GM20431 (cell line): ENCODE measurements at regions not wholly inside any gene's neighbourhood (a gene's known extent, or its start where the extent isn't known, plus 50 kb on each side); places are given as distances from the start of the nearest gene placed in this dataset.
"Not testable (repeated sequence)": the region's sequence is repeated elsewhere in the genome, so short reads cannot be mapped to it uniquely, and the experiment has no call there.

Experiments
- in situ Hi-C: fragments of 300-500 bp; cut with MseI, MboI; formaldehyde crosslinking; loops from one replicate; pipeline ENCODE4 v1.15.0; 2020; ENCODE audit warnings: low sequenced_read_pairs; ENCODE audit not compliant: unreplicated experiment

DNA sequence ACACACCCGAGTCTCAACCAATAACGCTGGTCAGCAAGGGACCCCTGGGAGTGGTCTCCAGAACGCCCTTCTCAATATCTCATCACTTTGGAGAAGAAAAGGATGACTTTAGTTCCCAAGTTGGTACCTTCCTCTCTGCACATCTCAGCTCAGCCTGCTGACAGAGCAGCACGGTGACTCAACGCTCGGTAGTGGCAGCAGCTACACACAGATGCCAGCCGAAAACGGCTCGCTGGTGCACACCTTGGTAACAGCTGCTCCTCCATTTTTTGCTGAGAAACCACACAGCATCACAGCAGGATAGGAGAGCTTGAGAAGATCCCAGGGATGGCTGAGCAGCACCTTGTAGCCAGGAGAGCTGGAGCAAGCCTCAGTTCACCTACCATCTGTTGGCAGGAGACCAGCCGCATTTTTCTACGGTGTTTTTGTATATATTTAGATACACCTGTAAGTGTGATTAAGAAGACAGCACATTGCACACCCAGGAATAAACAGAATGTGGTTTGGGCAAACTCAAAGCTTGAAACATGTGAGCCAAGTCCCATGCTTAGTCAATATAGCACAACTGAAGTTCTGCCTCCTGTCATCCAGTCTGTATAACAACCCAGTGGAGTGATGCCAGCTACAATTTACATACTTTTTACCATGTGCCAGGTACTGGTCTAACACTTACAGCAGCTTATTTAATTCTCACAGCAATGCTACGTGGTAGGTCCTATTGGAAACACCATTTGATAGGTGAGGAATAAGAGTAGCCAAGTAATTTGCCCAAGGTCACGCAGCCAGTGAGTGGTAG, 83.8 kb upstream of the ERCC4 start:
- in situ Hi-C loops: no loop called here

DNA sequence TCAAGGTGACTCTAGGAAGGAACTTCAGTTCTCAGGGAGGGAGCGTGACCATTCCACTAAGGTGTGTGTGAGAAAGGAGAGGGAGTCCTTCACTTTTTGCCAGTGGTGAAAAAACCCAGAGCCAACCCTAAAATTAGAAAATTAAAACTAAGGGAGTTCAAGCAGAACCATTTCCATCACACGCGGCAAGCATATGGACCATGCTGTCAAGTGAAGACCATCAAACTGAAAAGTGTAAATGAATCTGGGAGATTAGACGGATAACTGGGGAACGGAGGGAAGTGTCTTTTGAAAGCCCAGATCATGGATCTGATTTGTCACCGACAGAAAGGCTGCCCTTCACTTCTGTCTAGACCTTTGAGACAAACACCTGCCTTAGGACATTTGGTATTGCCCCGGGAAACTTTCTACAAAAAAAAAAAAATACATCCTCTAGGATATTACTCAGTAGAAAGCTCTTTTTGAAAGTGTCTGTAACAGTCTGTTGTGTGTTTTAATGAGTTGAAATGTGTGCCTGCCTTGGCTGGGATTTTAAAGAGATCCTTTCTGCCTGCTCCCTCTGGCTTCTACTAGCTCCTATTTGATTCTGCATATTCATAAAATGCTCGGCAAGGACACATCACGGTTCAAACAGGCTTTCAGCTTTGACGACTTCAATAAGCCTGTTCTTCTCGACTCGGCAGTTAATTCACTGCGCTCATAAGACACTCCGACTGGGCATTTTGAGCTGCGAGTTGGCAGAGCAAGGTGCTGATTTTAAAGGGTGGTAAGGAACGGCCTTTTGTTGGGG, 81.4 kb upstream of the ERCC4 start:
- in situ Hi-C loops: no loop called here

DNA sequence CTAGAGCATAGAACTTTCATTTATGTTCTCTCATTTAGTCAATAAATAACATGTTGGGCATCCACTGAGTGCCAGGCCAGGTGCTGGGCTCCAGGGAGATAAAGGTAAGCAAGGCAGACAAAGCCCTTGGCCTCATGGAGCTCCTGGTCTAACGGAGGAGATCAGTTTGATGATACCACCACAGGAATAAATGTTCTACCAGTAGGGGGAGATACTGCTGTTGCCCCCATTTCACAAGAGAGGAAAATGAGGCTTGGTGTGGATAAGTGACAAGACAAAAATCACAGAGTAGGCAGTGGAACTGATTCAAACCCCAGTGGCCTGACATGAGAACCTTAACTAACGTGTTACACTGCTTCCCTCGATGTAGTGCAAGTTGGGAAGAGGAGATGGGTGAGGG, 80.4 kb upstream of the ERCC4 start:
- in situ Hi-C loops: no loop called here

DNA sequence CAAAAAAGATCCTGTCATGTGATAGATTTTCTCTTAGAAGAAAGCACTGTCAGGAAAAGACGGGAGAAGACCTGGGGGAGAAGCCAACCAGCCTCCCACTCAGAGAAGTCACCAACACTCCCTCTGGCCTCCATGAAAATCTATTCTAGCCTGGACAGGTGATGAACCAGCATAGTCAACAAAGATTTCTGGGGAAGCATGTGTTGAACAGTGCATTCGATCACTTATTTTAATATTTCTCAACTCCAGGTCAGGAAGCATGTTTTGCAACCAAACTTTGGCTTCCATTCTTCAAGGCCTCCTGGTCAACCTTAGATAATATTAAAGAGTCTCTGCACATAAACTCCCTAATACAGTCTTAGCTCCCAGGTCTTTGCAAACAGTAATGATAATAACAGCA, 74.7 kb upstream of the ERCC4 start:
- in situ Hi-C loops: no loop called here

DNA sequence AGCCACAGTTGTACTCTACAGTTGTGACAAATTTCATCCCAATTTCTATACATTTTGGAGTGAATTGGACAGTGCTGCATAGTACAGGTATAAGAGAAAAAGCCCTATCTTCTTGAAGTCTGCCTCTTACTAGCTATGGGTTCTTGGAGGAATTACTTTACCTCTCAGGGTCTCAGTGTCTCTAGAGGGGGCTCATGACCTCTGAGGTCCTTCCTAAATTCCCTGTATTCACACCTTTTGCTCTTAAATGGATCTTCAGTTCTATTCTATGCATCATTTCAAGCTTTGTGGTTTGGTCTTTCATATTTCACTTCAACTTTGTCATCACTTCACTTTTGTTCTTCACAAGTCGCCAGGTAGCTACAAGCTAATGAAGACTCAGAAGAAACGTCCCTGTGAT, 71.2 kb upstream of the ERCC4 start:
- in situ Hi-C loops: no loop called here

DNA sequence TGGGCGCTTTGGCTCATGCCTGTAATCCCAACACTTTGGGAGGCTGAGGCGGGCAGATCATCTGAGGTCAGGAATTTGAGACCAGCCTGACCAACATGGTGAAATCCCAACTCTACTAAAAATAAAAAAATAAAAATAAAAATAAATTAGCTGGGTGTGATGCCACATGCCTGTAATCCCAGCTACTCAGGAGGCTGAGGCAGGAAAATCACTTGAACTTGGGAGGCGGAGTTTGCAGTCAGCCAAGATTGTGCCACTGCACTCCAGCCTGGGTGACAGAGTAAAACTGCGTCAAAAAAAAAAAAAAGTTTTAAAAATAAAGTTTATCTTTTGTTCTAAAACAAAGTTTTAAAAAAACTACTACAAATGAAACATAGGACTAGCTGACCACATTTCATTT, 69.8 kb upstream of the ERCC4 start:
- in situ Hi-C loops: not testable (repeated sequence)

DNA sequence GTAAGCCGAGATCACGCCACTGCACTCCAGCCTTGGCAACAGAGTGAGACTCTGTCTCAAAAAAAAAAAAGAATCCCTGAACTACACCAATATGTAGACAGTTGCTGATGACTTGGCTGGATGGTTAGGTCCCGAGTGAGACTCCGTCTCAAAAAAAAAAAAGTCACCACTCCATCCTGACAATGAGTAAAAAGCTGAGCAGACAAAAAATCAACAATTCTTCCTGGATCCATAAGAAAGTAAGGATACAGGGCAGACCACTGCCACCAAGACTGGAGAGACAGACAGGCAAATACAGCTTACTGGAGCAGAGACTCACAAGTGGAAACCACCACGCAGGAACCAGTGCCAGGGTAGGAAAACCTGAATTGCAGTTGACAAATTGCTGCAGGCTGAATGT, 67.1 kb upstream of the ERCC4 start:
- in situ Hi-C loops: no loop called here

DNA sequence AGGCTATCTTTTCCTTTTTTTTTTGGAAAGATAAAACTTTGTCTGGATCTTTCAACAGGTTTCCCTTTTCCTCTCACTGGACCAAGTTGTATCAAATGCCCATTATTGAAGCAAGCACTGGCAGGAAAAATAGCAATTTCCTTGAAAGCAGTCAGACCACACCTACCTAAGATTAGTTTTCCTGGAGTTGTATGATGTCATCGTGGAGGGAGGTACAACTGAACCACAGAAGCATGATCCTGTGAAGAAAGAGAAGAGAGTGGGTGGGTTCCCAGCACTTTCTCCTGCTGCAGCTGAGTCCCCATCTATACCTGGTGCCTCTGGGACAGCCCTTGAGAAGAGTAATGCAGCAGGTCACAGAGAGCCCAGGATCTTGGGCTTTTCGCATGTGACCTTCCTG, 63.6 kb upstream of the ERCC4 start:
- in situ Hi-C loops: no loop called here

DNA sequence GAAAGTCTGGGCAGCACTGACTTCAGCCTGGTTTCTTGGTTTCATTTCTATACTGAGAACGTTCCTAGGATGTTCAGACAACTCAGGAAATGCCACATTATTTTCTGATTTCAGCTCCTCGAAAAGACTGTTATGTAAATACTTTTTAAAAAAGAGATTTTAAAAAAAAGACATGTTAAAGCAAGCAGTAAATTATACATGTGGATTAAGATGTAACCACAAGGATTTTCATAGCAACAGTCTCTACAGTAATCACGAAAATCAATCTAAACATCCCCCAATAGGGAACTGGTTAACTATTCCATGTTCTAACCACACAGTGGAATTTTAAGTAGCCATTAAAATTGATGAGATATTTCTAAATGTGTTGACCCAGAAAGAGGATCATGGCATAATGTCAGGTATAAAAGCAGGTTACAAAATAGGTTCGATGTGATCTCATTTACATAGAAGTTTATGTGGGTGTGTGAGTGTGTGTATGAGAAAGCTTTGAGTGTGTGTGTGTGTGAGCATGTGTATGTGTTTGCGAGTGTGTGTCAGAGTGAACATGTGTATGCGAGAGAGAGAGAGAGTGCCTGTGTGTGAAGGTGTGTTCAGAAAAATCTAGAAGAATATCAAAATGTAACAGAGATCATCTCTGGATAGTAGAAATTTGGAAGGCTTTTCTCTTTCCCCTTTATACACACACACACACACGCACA, 63.0 kb upstream of the ERCC4 start:
- in situ Hi-C loops: no loop called here

DNA sequence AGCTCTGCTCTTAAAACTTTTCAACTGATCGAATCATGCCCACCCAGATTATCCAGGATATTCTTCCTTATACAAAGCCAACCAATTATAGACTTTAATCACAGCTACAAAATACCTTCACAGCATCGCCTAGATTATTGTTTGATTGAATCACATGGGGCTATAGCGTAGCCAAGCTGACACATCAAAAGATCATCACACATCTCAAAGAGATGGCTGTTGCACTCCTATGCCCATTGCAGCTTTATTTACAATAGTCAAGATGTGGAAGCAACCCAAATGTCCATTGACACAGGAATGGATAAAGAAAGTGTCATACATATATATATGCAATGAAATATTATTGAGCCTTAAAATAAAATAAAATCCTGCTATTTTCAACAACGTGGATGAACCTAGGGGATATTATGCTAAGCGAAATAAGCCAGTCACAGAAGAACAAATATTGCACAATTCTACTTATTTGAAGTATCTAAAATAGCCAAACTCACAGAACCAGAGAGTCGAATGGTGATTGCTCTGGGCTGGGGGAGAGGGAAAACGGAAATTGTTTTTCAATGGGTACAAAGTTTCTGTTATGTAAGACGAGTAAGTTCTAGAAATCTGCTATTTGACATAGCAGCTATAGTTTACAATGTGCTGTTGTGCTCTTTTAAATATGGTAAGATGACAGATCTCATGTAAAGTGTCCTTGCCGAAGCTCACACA, 60.9 kb upstream of the ERCC4 start:
- in situ Hi-C loops: no loop called here

DNA sequence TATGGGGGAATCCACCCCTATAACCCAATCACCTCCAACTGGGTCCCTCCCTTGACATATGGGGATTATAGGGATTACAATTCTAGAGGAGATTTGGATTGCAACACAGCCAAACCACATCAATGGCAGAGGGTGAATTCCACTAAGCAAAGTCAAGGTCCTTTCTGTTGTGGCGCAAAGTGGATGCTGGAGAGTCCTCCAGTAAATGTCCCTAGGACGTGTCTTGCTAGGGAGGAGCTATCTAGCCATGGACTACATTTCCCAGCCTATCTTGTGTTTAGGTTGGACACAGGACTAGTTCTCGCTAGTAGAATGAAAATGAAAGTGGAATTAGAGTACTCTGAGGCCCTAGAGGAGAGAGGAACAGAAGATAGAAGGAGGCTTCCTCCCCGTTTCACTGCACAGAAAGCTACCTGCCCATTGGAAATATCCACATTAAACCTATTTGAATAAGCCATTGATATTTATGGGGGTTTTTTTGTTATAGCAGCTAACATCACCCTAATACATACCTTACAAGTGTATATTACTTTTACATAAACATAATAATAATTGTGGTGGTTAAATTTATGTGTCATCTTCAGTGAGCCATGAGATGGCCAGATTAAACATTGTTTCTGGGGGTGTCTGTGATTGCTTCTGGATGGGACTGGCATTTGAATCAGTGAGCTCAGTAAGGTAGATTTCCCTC, 56.7 kb upstream of the ERCC4 start:
- in situ Hi-C loops: no loop called here

DNA sequence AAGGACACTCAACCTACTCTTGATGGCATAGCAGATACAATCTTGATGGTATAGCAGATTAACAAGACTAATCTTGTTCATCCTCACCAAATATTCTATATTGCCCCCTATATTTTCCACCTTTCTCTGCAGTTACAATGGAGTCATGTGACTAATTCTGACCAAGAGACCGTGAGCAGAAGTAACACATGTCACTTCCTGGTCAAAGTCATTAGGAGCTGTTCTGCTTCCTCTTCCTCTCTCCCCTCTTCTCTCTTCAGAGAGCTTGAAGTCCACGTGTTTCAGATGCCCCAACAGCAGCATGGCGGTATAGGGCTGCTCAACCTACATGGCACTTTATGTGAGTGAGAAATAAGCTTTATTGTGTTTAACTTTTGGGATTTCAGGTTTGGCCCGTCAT, 55.3 kb upstream of the ERCC4 start:
- in situ Hi-C loops: no loop called here

DNA sequence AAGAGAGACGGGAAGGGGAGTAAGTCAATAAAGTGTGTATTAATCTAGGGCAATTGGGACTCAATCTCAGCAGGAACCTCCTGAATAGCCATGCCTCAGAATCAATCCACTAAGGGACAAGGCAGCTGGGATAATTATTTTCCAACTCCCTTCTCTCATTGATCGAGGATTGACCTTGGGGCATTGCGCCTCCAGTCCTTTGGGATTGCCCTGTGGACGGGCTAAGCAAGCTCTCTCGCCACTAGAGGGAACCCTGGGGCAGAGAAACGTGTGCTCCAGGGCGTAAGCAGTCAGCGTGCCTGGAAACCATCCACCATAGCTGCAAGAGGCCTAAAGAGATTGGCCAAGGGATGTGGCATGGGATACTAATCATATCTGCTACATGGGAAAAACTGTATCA, 53.9 kb upstream of the ERCC4 start:
- in situ Hi-C loops: no loop called here
